ENCODE measurements at regions not wholly inside any gene's neighbourhood (a gene's known extent, or its start where the extent isn't known, plus 50 kb on each side); places are given as distances from the start of the nearest gene placed in this dataset.

- TF ChIP-seq CTCF (conservative IDR thresholded peaks at IDR 0.05; ENCODE audit: low read length): no peak
- no peak for TF ChIP-seq EZH2phosphoT487 (IDR thresholded peaks at IDR 0.05; ENCODE audit: borderline replicate concordance)
Observed at GRCh38 chr17:31687505-31688126, 171.4 kb downstream of the COPRS start.

Data from Loucy (cell line).